ENCODE measurements at regions not wholly inside any gene's neighbourhood (a gene's known extent, or its start where the extent isn't known, plus 50 kb on each side); places are given as distances from the start of the nearest gene placed in this dataset.

GRCh38 chr5:164649266-164649665 lies 1143.8 kb downstream of the MAT2B start:
- Histone ChIP-seq H3K9me3 (replicated peaks; ENCODE audit: low read length) (no peaks in the 10 kb centered on the region), H3K4me3 (ENCODE audit: low read length) (no peak overlapping the region), H3K4me2 (ENCODE audit: low read length) (no peak overlapping the region), H3K9ac (ENCODE audit: low read depth, low read length) (no peak overlapping the region), H3K27me3 (ENCODE audit: control insufficient read depth, insufficient read depth, low read length) (no peaks in the 10 kb centered on the region), H3K4me1 (ENCODE audit: control insufficient read depth, insufficient read depth, low read length) (no peaks in the 10 kb centered on the region), H3K36me3 (ENCODE audit: insufficient read depth, low read length) (no peaks in the 10 kb centered on the region)

DNA sequence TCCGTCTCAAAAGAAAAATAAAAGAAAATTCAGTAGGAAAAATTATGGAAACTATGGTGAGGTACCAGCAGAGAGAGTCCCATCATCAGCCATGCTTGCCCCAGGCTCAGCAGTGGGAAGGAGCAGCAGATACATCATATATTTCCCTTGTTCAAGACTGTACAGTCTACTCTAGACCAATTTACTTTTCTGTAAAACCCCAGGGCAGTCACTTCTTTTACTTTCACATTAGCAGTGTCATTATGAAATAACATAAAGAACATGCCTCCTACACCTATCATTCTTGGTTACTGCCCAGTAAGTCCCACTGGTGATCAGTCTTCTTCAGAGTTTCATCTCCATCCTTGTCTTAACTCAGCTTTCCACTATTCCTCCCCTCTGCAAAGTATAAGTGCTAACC lies 1145.0 kb downstream of the MAT2B start:
- no peaks in the 10 kb centered on the region for H3K9me3 ChIP-seq (replicated peaks; ENCODE audit: low read length)

GRCh38 chr5:164651546-164652275 lies 1146.3 kb downstream of the MAT2B start:
- Histone ChIP-seq H3K9me3 (replicated peaks; ENCODE audit: low read length) (no peaks in the 10 kb centered on the region), H3K36me3 (ENCODE audit: insufficient read depth, low read length) (no peaks in the 10 kb centered on the region), H3K27me3 (ENCODE audit: control insufficient read depth, insufficient read depth, low read length) (no peaks in the 10 kb centered on the region), H3K4me2 (ENCODE audit: low read length) (no peak overlapping the region), H3K9ac (ENCODE audit: low read depth, low read length) (no peak overlapping the region), H3K4me1 (ENCODE audit: control insufficient read depth, insufficient read depth, low read length) (no peaks in the 10 kb centered on the region), H3K4me3 (ENCODE audit: low read length) (no peak overlapping the region)

More for the DNA sequence above, 1145.0 kb downstream of the MAT2B start:
- no peaks in the 10 kb centered on the region for H3K36me3 ChIP-seq (ENCODE audit: insufficient read depth, low read length)
- H3K4me3 ChIP-seq (ENCODE audit: low read length) = no peak overlapping the region
- H3K4me2 ChIP-seq (ENCODE audit: low read length) = no peak overlapping the region
- no peak overlapping the region for H3K9ac ChIP-seq (ENCODE audit: low read depth, low read length)
- H3K4me1 ChIP-seq (ENCODE audit: control insufficient read depth, insufficient read depth, low read length) = no peaks in the 10 kb centered on the region
- no peaks in the 10 kb centered on the region for H3K27me3 ChIP-seq (ENCODE audit: control insufficient read depth, insufficient read depth, low read length)

DNA sequence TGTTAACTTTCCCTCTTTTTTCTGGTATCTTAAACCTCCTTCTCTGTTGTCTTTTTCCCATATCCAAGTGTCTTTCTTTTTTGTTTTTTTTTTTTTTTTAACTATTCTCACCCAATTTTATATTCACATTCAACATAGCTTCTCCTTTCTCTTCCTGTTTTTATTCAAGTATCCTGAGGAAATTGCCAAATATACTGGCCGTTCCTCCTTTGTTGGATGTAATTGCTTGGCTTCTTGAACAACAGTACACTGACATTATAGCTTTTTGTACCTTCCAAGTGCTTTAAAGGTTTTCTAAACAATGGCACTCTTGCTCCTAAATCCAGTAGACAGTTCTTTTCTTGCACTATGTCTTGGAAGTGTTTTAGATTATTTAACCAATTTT lies 1146.8 kb downstream of the MAT2B start:
- Histone ChIP-seq H3K36me3 (ENCODE audit: insufficient read depth, low read length) (no peaks in the 10 kb centered on the region), H3K9ac (ENCODE audit: low read depth, low read length) (no peak overlapping the region), H3K9me3 (replicated peaks; ENCODE audit: low read length) (no peaks in the 10 kb centered on the region), H3K4me2 (ENCODE audit: low read length) (no peak overlapping the region), H3K4me3 (ENCODE audit: low read length) (no peak overlapping the region), H3K4me1 (ENCODE audit: control insufficient read depth, insufficient read depth, low read length) (no peaks in the 10 kb centered on the region), H3K27me3 (ENCODE audit: control insufficient read depth, insufficient read depth, low read length) (no peaks in the 10 kb centered on the region)

GRCh38 chr5:164663198-164663989 lies 1158.0 kb downstream of the MAT2B start:
- H3K4me1 ChIP-seq (ENCODE audit: control insufficient read depth, insufficient read depth, low read length) = no peaks in the 10 kb centered on the region
- H3K9ac ChIP-seq (ENCODE audit: low read depth, low read length) = no peak overlapping the region
- H3K4me3 ChIP-seq (ENCODE audit: low read length) = no peak overlapping the region
- no peak overlapping the region for H3K4me2 ChIP-seq (ENCODE audit: low read length)
- no peaks in the 10 kb centered on the region for H3K27me3 ChIP-seq (ENCODE audit: control insufficient read depth, insufficient read depth, low read length)
- no peaks in the 10 kb centered on the region for H3K9me3 ChIP-seq (replicated peaks; ENCODE audit: low read length)
- no peaks in the 10 kb centered on the region for H3K36me3 ChIP-seq (ENCODE audit: insufficient read depth, low read length)

DNA sequence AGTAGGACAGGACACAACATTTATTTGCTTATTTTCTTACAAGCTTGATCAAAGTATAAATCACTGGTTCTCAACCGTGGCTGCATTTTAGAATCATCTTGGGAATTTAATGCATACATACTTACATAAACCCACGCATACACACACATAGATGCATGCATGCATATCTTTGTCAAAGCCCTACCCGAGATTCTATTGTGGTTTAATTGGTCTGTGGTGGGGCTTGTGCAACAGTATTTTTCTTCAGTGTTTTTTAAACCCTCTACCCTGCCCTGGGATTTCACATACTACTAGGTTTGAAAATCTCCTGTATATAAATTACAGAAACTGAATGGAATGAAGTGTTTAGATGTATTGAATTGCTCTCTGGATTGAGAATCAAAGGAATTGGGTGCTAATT lies 1166.2 kb downstream of the MAT2B start:
- H3K9me3 ChIP-seq (replicated peaks; ENCODE audit: low read length) = no peaks in the 10 kb centered on the region
- H3K36me3 ChIP-seq (ENCODE audit: insufficient read depth, low read length) = no peaks in the 10 kb centered on the region
- no peaks in the 10 kb centered on the region for H3K4me1 ChIP-seq (ENCODE audit: control insufficient read depth, insufficient read depth, low read length)
- no peak overlapping the region for H3K9ac ChIP-seq (ENCODE audit: low read depth, low read length)
- no peak overlapping the region for H3K4me3 ChIP-seq (ENCODE audit: low read length)
- H3K27me3 ChIP-seq (ENCODE audit: control insufficient read depth, insufficient read depth, low read length) = no peaks in the 10 kb centered on the region
- no peak overlapping the region for H3K4me2 ChIP-seq (ENCODE audit: low read length)

DNA sequence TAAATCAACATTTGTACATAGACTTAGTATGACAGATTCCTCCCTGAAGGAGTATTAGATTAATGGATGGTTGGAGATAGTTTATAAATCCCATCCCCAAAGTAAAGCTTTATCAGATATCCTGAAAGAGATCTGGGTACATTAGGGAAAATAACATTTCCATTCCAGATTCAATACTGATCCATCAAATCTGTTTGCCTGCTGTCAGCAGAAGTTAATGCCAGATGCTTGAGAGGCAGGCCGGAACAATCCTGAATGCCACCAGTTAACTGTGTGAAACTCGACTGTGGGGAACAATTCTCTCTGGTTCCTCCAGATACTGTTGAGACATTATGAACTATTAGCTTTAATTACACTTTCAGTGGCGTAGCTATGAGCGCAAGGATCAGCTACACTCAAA lies 1166.8 kb downstream of the MAT2B start:
- Histone ChIP-seq H3K4me1 (ENCODE audit: control insufficient read depth, insufficient read depth, low read length) (no peaks in the 10 kb centered on the region), H3K4me3 (ENCODE audit: low read length) (no peak overlapping the region), H3K27me3 (ENCODE audit: control insufficient read depth, insufficient read depth, low read length) (no peaks in the 10 kb centered on the region), H3K36me3 (ENCODE audit: insufficient read depth, low read length) (no peaks in the 10 kb centered on the region), H3K9me3 (replicated peaks; ENCODE audit: low read length) (no peaks in the 10 kb centered on the region), H3K9ac (ENCODE audit: low read depth, low read length) (no peak overlapping the region), H3K4me2 (ENCODE audit: low read length) (no peak overlapping the region)

DNA sequence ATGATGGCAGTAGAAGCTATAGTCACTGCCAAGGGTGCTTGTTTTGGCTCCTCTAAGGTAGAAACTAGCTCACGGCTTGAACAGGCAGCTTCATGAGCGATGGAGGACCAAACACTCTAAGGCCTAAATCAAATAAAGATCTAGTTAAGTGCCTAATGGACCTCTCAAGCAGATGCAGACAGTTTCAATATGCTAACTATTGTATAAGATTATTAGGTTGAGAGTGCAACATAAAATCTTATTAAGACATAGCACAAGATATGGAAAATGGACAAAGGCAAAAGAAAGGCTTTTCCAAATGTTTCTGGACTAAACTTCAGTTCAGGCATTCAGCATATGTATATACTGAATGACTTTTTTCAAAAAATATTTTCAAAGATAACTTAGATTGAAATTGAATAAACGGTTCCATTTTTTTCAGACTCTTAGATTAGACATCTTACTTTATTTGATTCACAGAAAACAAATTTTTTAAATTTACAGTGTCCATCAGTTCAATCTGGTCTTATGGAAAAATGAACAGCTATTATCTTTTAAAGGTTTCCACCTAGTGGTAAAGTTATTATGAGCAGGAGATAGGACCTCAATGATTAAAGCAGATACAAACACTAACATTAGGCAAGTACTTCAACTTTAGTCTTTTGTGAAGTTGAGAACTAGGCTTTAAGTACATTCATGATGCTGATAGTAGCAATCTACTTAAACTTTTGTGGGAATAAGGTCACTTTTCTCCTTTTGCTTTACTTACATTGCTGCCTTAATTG lies 1167.7 kb downstream of the MAT2B start:
- H3K9me3 ChIP-seq (replicated peaks; ENCODE audit: low read length) = no peaks in the 10 kb centered on the region
- H3K36me3 ChIP-seq (ENCODE audit: insufficient read depth, low read length) = no peaks in the 10 kb centered on the region
- H3K4me2 ChIP-seq (ENCODE audit: low read length) = no peak overlapping the region
- no peaks in the 10 kb centered on the region for H3K27me3 ChIP-seq (ENCODE audit: control insufficient read depth, insufficient read depth, low read length)
- no peak overlapping the region for H3K4me3 ChIP-seq (ENCODE audit: low read length)
- no peaks in the 10 kb centered on the region for H3K4me1 ChIP-seq (ENCODE audit: control insufficient read depth, insufficient read depth, low read length)
- no peak overlapping the region for H3K9ac ChIP-seq (ENCODE audit: low read depth, low read length)

DNA sequence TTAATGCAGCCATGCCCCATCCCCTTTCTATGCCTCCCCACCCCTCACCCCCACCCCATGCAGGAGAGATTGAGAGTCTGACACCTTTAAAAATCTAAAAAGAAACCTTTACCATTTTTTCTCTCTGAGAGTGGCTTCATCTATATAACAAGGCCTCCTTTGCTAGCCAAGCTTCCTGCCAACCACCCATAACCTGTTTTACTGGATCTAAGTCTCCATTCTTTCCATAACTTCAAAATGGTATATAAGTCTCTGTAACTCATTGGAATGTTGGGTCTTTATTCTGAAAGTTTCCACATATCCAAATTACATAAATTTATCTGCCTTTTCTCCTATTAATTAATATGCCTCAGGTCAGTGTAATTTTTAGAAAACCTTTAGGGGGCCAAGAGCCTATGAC lies 1174.0 kb downstream of the MAT2B start:
- no peaks in the 10 kb centered on the region for H3K4me1 ChIP-seq (ENCODE audit: control insufficient read depth, insufficient read depth, low read length)
- no peak overlapping the region for H3K9ac ChIP-seq (ENCODE audit: low read depth, low read length)
- H3K4me3 ChIP-seq (ENCODE audit: low read length) = no peak overlapping the region
- H3K27me3 ChIP-seq (ENCODE audit: control insufficient read depth, insufficient read depth, low read length) = no peaks in the 10 kb centered on the region
- H3K36me3 ChIP-seq (ENCODE audit: insufficient read depth, low read length) = no peaks in the 10 kb centered on the region
- H3K9me3 ChIP-seq (replicated peaks; ENCODE audit: low read length) = no peaks in the 10 kb centered on the region
- H3K4me2 ChIP-seq (ENCODE audit: low read length) = no peak overlapping the region

DNA sequence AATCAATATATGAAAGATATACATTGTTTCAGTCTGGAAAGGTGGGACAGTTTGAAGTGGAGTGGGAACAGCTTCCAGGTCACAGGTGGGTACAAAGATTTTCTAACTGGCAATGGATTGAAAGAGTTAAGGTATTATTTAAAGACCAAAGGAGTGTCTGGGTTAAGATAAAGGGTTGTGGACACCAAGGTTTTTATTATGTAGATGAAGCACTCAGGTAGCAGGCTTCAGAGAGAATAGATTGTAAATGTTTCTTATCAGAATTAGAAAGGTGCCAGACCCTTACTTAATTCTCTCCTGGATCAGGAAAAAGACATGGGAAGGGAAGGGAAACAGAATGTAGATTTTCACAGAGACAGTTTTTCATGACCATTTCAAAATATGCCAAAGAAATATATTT lies 1174.8 kb downstream of the MAT2B start:
- Histone ChIP-seq H3K36me3 (ENCODE audit: insufficient read depth, low read length) (no peaks in the 10 kb centered on the region), H3K4me1 (ENCODE audit: control insufficient read depth, insufficient read depth, low read length) (no peaks in the 10 kb centered on the region), H3K4me2 (ENCODE audit: low read length) (no peak overlapping the region), H3K9me3 (replicated peaks; ENCODE audit: low read length) (no peaks in the 10 kb centered on the region), H3K9ac (ENCODE audit: low read depth, low read length) (no peak overlapping the region), H3K27me3 (ENCODE audit: control insufficient read depth, insufficient read depth, low read length) (no peaks in the 10 kb centered on the region), H3K4me3 (ENCODE audit: low read length) (no peak overlapping the region)

GRCh38 chr5:164680812-164681520 lies 1175.5 kb downstream of the MAT2B start:
- Histone ChIP-seq H3K9ac (ENCODE audit: low read depth, low read length) (no peak overlapping the region), H3K27me3 (ENCODE audit: control insufficient read depth, insufficient read depth, low read length) (no peaks in the 10 kb centered on the region), H3K9me3 (replicated peaks; ENCODE audit: low read length) (no peaks in the 10 kb centered on the region), H3K4me1 (ENCODE audit: control insufficient read depth, insufficient read depth, low read length) (no peaks in the 10 kb centered on the region), H3K4me3 (ENCODE audit: low read length) (no peak overlapping the region), H3K4me2 (ENCODE audit: low read length) (no peak overlapping the region), H3K36me3 (ENCODE audit: insufficient read depth, low read length) (no peaks in the 10 kb centered on the region)
